ENCODE measurements at regions not wholly inside any gene's neighbourhood (a gene's known extent, or its start where the extent isn't known, plus 50 kb on each side); places are given as distances from the start of the nearest gene placed in this dataset.

GRCh38 chr6:8652710-8653109 is 217.4 kb upstream of the SLC35B3 start:
- H3K4me3 ChIP-seq (ENCODE audit: control insufficient read depth, low read depth, low read length) = no peak overlapping the region
- DNase-seq (ENCODE audit: low read depth) = no peak
- no peak for TF ChIP-seq CTCF (conservative IDR thresholded peaks at IDR 0.05; ENCODE audit: control insufficient read depth, insufficient read depth, low read depth, low read length)

- no peak for TF ChIP-seq CTCF (conservative IDR thresholded peaks at IDR 0.05; ENCODE audit: control insufficient read depth, insufficient read depth, low read depth, low read length)
- no peak for DNase-seq (ENCODE audit: low read depth)
- H3K4me3 ChIP-seq (ENCODE audit: control insufficient read depth, low read depth, low read length) = no peak overlapping the region
Observed at GRCh38 chr6:8651998-8652397, 216.7 kb upstream of the SLC35B3 start.

- no peak overlapping the region for H3K4me3 ChIP-seq (ENCODE audit: control insufficient read depth, low read depth, low read length)
- no peak for TF ChIP-seq CTCF (conservative IDR thresholded peaks at IDR 0.05; ENCODE audit: control insufficient read depth, insufficient read depth, low read depth, low read length)
- DNase-seq (ENCODE audit: low read depth) = no peak
Observed at GRCh38 chr6:8645212-8645611, 209.9 kb upstream of the SLC35B3 start.

GRCh38 chr6:8644306-8644705 is 209.0 kb upstream of the SLC35B3 start:
- H3K4me3 ChIP-seq (ENCODE audit: control insufficient read depth, low read depth, low read length) = no peak overlapping the region
- DNase-seq (ENCODE audit: low read depth) = no peak
- no peak for TF ChIP-seq CTCF (conservative IDR thresholded peaks at IDR 0.05; ENCODE audit: control insufficient read depth, insufficient read depth, low read depth, low read length)

GRCh38 chr6:8642854-8643253 is 207.5 kb upstream of the SLC35B3 start:
- H3K4me3 ChIP-seq (ENCODE audit: control insufficient read depth, low read depth, low read length) = no peak overlapping the region
- TF ChIP-seq CTCF (conservative IDR thresholded peaks at IDR 0.05; ENCODE audit: control insufficient read depth, insufficient read depth, low read depth, low read length) = no peak
- no peak for DNase-seq (ENCODE audit: low read depth)

GRCh38 chr6:8642131-8642530 is 206.8 kb upstream of the SLC35B3 start:
- TF ChIP-seq CTCF (conservative IDR thresholded peaks at IDR 0.05; ENCODE audit: control insufficient read depth, insufficient read depth, low read depth, low read length) = no peak
- no peak for DNase-seq (ENCODE audit: low read depth)

More at GRCh38 chr6:8642131-8642530, 206.8 kb upstream of the SLC35B3 start:
- H3K4me3 ChIP-seq (ENCODE audit: control insufficient read depth, low read depth, low read length) = no peak overlapping the region
